ENCODE measurements at regions not wholly inside any gene's neighbourhood (a gene's known extent, or its start where the extent isn't known, plus 50 kb on each side); places are given as distances from the start of the nearest gene placed in this dataset.
"Not testable (repeated sequence)": the region's sequence is repeated elsewhere in the genome, so short reads cannot be mapped to it uniquely, and the experiment has no call there.

DNA sequence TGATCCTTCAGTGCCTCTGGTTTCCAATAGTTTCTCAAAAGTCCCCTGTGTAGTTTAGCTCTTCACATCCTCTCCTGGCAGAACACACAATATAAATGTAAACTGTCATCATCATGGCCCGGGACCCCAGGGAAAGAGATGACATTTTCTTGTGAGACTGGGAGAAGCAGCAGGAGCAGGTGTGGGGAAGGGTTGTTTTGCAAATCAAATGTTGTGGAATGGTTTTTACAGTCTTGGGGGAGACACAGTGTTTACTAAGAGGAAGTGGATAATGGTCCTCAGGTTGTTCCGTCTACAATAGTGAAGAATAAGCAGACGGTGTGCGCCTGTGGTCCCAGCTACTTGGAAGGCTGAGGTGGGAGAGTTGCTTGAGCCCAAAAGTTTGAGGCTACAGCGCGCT is 159.1 kb downstream of the SEC23IP start:
- DNase-seq: no peak

DNA sequence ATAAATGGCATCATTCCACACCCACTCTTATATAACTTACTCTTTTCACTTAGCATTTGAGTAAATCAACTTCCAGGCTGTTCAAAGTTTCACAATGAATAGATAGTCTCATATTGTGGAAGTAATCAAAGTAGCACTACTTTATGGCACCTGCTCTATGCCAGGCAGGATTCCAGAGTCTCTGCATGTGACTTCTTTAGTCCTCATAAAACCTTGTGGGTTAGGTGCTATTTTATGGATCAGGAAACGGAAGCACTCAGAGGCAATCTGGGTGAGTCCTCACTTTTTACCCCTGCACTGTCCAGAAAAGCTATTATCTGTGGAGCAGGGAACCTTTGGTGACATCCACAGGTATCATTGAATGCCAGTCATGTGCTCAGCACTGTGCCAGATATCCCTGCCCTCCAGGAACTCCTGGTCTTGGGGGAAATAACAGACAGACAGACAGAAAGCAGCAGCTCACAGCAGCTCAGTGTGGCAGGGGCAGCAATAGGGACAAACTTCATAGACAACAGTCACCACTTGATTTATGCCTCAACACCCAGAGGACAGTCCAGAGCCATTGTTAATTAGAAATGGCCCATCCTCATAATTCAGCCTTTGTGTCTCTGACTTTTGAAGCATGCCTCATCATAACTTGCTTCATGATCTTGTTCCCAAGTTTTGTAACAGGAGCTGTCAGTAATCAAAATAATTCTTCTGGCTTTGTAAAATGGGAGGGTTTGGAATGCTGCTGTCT is 160.6 kb downstream of the SEC23IP start:
- DNase-seq: no peak

DNA sequence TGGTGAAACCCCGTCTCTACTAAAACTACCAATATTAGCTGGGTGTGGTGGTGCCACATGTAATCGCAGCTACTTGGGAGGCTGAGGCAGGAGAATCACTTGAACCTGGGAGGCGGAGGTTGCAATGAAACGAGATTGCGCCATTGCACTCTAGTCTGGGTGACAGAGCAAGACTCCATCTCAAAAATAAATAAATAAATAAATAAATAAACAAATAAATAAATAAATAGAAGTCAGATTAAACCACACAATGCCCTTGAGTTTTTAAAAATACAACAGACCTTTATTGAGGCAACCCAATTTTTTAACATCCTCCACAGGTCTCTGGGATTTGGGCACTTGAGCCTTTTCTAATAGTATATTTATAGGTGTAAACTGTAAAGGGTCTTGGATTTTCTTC is 167.3 kb downstream of the SEC23IP start:
- not testable (repeated sequence) for DNase-seq

DNA sequence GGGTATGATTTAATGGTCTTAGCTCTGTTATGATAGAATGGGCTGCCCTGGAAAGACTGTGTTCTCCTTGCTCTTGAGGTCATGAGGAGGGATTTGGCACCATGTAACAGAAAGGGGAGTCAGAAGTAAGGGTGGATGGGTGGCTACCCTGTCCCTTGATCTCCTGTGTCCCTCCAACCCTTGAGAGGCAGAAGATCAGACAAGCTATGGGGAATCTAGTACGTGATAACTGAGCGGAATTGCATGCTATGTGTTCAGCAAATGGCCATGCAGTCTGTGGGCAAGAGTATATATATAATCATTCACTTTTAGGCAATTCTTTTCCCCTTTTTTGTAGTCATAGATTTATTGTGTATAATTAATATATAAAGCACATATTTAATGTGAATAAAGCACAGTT is 174.9 kb downstream of the SEC23IP start:
- no peak for DNase-seq

DNA sequence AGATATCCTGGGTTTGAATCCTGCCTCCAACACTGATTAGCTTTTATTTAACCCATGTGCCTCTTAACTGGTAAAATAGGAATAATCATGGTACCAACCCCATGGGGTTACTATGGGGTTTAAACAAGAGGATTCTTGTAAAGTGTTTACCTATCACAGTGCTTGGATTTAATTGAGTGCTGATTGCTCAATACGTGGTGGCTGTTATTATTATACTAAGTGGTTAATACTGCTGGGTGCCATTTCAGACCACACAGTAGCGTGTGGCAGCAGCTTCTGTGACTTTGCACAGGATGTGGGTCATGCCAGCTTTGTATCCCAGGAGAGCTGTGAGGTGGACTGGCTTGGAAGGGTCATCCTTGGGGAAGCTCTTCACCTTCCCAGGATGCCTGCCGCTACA is 177.2 kb downstream of the SEC23IP start:
- no peak for DNase-seq

DNA sequence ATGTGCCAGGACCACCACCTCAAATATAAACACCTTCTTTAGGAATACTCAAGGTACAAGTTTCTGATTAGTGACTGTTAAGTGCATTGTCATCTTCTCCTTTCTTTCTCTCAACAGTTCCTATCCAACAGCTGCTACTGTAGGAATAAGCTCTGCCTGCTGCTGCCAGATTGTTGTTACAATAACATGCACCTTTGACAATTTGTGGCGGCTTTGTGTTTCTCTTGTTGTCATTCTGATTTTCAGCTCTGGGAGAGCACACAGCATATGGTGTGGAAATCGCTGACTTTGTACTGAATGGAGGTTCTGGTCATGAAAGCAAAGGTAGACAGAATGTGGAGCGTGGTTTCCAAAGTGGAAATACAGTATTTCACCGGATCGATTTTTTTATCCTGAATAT is 182.8 kb downstream of the SEC23IP start:
- DNase-seq: no peak

DNA sequence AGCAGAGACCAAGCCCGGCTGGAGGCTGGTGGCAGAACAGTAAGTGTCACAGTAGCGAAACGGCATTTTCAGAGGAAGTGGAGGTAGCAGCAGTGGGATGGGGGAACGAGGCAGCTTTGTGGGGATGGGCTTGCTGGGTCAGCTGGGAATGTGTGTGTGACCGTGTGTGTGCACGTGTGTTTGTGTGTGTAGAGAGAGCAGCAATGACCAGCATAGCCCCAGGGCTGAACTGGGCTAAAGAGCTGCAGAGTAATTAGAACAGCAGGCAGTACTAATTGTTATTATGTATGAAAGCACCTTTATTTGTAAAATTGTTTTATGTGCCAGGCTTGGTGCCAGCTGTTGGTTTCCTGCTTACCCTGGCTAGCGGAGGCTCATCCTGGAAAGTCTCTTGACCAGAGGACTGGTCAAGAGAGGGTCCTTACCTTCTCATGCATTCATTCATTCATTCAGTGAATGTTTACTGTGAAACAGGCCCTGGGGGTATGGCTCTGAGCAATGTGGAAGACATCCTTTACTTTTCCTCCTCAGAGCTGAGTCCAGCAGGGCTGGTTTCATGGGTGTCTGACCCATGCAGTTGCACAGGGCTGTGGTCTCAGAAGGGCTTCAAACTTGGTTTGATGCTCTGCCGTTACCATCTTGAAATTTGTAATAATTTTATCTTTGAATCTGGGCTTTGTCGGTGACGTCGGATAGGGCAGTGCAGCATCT is 184.6 kb downstream of the SEC23IP start:
- DNase-seq: no peak

DNA sequence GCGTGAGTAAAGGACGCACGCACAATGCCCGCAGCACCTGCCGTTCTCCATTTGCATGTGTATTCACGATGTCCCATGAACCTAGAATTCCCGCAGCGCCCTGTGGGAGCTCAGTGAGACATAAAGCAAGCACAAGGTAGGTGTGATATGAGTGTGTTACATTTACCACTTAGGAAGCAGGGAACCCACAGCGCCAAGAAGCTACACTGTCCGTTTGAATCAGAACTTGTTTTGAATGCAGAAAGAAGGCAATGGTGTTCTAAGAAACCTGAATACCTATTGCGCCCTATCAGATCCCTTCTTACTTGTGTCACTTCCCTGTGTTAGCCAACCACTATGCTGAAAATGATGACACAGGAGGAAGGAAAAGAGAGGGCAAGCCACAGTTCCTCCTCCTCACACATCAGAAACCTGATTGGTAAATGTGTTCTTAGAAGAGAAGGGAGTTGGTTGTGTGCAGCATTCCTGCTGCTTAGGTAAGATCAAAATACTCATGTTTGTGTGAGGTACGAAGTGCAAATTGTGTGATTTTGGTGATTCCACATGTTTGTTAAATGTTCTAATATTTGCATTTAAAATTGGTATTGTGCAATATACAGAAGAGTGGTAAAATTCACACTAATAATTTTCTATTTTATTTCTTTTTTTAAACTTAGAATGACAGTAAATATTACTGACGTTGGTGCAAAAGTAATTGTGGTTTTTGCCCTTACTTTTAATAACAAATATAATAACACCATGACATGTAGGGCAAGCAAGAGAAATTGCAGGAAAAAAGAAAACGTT is 185.4 kb downstream of the SEC23IP start:
- DNase-seq: no peak

DNA sequence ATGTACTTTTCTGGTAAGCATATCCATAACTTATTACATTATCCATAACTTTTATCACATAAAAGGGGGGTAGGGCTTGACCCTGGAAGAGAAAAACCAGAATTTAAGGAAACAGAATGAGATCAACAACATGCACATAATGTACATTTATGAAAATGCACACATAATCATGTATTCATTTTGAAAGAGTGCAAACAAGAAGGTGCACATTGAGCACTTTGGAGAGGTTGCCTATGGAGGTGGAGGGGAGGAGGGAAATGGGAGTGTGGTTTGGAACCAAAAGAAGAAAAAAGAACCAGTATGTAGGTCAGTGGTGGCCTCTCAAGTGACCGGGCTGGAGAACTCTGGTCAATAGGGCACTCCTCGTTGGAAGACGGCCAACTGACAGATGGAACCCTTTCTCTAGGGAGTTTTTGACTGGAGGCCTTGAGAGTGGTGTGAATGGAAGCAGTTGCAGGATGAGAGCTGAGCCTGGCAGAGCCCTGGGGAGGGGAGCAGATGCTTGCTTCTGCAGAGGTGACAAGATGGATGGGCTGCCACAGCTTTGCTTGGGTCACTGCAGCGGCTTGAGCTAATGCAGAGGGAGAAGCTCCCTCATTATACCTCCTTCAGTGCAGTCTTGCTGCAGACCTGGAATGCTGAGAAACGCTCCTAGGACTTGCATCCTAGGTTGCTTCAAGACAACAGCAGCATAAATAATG is 192.7 kb downstream of the SEC23IP start:
- DNase-seq: no peak

DNA sequence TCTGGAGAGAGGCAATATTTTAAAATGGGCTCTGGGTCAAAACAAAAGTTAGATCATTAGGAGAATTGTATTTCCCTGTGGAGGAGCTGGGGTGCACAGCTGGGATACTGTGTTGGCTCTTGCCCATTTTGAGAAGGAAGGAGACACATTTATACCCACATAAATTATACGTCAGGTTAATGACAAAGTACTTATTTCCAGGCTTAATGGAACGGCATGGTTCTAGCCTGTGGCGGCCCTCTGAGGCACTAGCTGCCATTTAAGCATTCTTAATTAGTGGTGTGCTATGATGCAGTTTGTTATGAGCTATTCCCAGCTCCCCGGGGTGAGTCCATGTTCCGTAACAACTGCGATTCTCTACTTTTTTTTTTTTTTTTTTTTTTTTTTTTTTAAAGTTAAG is 193.5 kb downstream of the SEC23IP start:
- DNase-seq: no peak

DNA sequence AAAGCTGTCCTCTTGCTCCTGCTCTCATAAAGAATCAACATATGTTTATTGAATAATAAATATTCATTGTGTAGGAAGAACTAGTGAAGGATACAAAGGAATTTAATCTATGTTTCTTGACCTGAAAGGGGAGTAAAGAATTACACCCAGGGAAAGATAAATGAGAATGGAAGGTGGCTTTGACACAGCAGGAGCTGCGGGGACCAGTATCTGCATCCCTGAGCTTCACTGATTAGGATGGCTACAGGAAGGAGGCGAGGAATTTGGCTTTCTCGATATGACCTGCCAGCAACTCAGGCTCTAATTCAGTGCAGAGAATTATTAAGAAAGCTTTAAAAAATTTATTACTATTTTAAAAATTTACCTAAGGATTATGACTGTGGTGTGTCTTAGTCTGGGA is 194.6 kb downstream of the SEC23IP start:
- no peak for DNase-seq

DNA sequence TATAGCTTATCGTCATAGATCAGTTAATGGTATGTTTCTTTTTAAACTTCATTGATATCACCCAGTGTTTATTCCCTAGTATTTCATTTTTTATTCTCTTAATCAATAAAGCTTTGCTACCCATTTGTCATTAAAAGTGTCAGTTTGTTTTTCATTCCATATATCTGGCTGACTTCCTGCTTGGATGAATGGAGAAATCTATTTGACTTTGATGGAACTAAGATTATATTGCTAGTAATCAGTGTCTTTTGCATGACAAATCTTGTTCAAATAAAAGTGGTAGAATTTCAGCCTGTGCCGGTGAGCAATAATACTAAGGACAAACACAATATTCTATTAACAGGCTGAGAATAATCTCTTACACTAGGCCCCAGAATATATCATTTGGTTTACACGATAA is 203.3 kb downstream of the SEC23IP start:
- no peak for DNase-seq

DNA sequence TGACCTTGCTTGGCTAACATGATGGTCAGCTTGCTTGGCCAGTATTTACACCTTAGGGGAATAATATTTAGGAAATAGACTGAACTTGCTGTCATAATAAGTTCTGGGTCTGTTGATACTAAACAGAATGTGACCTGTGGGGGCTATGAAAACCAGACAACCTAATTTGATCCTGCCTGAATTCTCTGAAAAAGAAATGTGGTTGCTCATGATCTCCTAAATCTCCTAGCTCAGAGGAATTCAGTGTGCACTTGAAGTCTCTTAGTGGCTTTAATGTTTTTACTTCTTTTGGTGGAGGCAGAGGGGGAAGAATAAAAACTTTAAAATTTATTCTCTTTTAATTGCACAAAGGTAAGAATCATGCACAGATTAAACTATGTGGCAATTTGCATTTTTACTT is 205.2 kb downstream of the SEC23IP start:
- no peak for DNase-seq

DNA sequence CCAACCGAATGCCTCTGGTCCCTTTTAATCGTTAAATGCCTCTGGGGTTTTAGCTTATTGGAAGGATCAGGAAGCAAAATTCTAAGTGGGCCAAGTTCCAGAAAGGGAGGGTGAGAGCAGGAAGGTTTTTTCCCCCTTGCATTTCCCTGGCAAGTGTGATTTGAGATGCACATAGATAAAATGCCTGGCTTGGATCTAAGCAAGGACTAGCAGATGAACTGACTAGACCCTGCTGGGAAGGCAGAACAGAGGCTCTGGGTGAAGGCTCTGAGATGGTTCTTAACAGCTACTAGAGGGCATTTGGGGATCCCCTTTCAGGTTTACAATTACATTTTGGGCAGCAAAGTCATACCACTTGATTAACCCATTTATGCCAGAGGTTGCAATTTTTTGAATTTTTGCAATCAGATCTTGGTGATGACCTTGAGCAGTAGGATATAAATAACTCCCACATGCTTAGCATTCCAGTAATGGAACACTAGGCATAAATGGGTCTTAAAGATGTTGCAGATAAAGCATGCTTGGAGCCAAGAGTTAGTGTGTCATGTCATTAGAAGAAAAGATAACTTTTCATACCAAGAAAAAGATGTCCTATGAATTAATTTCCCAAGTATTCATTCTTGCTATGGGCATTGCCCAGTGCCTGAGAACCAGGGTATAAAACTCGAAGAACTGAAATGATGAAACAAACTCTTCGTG is 205.9 kb downstream of the SEC23IP start:
- no peak for DNase-seq

DNA sequence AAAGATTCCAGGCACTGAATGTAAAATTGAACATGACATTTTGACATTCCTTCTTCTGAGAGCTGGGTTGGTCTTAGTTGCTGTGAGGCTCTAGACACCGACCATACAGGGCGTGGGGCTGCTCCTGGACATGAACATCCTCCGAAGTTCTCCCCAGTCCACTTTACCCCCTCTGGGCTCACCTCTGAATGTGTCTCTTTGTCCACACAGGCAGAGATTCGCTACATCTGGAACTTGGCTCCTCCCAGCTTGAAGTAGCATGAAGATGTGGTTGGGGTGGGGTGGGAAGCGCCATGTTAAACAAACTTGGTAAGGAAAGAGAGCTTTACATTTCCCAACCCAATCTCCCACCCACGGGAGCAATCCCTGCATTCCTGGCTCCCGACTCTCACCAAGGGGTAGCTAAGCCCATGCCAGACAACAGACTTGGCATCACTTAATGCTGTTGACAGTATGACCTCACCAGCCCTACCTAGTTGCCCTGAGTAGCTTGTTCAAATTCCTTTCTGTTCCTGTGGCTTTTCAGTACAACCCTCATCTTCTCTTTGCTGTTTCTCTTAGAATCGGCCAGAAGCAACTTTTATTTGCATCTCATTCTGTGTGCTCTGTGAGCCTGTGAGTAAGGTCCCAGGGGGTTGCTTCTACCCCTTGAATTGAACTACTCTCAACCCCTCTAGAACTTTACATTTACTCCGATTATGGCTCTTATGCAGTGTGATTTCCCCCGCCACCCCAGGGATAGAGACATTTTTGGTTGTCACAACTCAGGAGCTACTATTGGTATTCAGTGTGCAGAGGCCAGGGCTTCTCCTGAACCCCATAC is 211.4 kb downstream of the SEC23IP start:
- no peak for DNase-seq

DNA sequence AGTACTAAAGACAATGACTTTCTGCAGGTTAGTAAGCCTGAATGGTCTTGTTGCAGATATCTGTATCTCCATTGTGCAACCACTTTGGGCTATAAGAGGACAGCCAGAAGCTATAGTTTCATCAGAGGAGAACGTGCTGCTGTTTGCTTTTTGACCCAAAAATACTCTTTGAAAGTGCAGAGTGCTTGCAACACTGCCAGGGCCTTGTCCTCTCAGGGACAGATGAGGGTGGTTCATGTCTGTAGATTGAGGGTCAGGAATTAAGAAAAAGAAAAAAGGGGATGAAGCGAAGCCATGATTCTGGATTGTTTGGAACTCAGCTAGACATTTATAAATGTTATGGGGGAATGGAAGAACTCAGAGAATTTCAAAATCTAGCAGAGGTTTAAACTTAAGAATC is 212.5 kb downstream of the SEC23IP start:
- no peak for DNase-seq

DNA sequence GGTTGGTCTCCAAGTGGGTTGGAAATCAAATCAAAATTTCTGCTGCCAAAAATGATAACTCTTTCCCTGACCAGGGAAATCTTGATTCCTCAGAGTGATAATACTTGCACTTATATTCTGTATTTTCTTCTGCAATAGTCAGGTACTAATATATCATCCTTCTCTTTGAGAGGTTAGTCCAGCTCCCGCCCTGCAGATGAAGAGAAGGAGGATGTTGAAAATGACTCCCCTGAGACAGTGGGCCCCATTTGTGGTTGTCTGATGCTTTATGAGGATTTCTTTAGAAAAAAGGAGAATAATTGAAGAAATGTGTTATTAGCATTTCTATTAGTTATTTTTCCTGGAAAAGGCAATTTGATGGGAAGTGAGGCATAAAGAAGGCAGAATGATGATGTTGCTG is 213.0 kb downstream of the SEC23IP start:
- no peak for DNase-seq

DNA sequence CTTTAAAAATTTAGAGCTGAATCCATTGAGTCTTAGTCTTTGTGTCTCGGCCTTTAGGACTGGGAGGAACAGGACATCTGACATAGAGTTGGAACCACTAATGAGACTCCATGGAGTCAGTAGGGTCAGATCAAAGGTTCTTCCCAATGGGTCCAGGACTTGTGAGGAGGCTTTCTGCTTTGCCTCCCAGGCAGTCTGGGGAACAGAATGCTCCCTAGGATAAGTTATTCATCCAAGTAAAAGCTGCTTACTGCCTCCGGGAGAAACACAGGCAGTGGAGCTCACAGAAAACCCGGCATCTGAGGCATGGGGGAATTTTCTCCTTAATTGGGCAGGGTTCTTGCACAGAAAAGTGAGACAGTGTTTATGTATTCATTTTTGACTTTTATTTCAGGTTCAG is 216.4 kb downstream of the SEC23IP start:
- no peak for DNase-seq

DNA sequence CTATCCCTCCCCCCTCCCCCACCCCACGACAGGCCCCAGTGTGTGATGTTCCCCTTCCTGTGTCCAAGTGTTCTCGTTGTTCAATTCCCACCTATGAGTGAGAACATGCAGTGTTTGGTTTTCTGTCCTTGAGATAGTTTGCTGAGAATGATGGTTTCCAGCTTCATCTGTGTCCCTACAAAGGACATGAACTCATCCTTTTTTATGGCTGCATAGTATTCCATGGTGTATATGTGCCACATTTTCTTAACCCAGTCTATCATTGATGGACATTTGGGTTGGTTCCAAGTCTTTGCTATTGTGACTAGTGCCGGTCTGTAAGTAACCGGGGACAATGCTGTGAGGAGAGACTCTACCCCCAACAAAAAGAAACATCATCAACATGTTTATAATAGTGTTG is 217.2 kb downstream of the SEC23IP start:
- DNase-seq: not testable (repeated sequence)

DNA sequence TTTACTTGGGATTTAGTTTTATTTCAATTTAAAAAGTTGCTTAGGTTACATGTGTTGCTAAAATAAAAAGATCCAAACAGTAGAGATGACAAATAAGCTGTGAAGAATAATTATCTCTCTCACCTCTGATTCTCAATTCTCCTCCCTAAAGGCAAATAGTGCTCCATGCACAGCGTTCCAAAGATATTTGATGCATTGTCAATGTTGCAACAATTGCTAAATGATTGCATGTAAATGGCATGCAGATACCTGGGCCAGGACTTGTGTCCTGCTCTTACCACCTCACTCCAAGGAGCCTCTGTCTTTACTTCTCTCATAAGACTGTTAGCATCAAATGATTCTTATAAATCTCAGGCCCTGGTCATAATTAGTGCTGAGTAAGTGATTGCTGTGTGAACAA is 217.7 kb downstream of the SEC23IP start:
- no peak for DNase-seq

DNA sequence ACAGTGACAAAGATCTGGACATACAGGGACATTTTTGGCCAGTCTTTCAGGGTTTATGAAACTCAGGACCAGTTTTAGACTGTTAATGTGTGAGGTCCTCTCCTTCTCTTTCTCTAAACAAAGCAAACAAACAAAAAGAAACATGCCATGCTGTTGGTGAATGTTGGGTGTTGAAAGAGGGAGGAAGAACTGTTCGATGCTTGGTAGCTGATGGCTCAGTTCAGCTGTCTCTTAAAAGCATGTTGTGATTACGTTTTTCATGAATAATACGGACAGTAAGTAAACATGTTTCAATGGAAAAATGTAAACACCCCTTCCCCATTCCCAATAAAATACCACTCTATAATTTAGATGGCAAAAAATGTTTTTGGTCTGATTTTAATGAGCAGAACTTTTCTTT is 219.1 kb downstream of the SEC23IP start:
- no peak for DNase-seq

DNA sequence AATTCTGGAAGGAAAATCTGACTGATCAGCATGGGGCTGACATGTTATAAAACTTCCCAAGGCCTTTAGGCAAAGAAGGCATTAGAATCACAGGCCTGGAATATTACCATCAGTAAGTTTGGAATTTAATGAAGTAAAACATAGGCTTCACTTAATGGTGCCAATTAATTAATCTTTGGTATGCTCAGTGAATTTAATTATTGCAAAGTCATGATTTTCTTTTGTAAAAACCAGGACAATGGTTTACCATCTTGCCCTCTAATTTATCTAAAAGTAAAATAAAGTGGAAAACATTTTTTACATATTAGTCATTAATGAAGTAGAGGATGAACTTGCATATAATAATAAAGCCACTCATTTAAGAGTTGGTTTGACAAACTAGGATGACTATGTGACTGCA is 220.3 kb downstream of the SEC23IP start:
- no peak for DNase-seq
